Small intestine (tissue), 7 donors: ENCODE measurements at regions not wholly inside any gene's neighbourhood (a gene's known extent, or its start where the extent isn't known, plus 50 kb on each side); places are given as distances from the start of the nearest gene placed in this dataset.
"Not testable (repeated sequence)": the region's sequence is repeated elsewhere in the genome, so short reads cannot be mapped to it uniquely, and the experiment has no call there.

Experiments used
- DNase-seq, 2 donors: peaks; one replicate each; pipeline versions ENCODE4 v3.0.0 to v3.0.0-alpha.2; 2013
- FAIRE-seq: peaks from 2 replicates; lab custom pipeline; 2012; peaks lifted over from hg19 to GRCh38; lab: Jason Lieb, UNC
- H3K27ac ChIP-seq, 3 donors: one replicate each; pipeline ENCODE4 v1.5.1; 2013; ENCODE audit warnings: low read length in 2 of 3, mild to moderate bottlenecking in 2 of 3, control low read depth in 1 of 3, inconsistent platforms in 1 of 3, low read depth in 1 of 3, moderate library complexity in 1 of 3
- H3K27me3 ChIP-seq, 3 donors: one replicate each; pipeline ENCODE4 v1.6.1; 2013; ENCODE audit warnings: low read length in 3 of 3, inconsistent platforms in 1 of 3; ENCODE audit not compliant: control insufficient read depth in 3 of 3, insufficient read depth in 3 of 3
- H3K36me3 ChIP-seq, 3 donors: one replicate each; pipeline ENCODE4 v1.6.1; 2013; ENCODE audit warnings: low read length in 3 of 3, inconsistent platforms in 1 of 3, low read depth in 1 of 3, mild to moderate bottlenecking in 1 of 3, moderate library complexity in 1 of 3; ENCODE audit not compliant: control insufficient read depth in 3 of 3, insufficient read depth in 2 of 3
- H3K4me1 ChIP-seq, 3 donors: one replicate each; pipeline ENCODE4 v1.6.1; 2013; ENCODE audit warnings: low read length in 2 of 3, inconsistent platforms in 1 of 3, low read depth in 1 of 3, mild to moderate bottlenecking in 1 of 3, moderate library complexity in 1 of 3; ENCODE audit not compliant: control insufficient read depth in 3 of 3, insufficient read depth in 2 of 3
- H3K4me3 ChIP-seq, 3 donors: one replicate each; pipeline ENCODE4 v1.5.1; 2013; ENCODE audit warnings: low read length in 3 of 3, control low read depth in 1 of 3, inconsistent platforms in 1 of 3, low read depth in 1 of 3, mild to moderate bottlenecking in 1 of 3, moderate library complexity in 1 of 3
- H3K9me3 ChIP-seq, 2 donors: one replicate each; pipeline ENCODE4 v1.6.1; 2013; ENCODE audit warnings: low read depth in 1 of 2, low read length in 1 of 2; ENCODE audit not compliant: control insufficient read depth in 2 of 2, insufficient read depth in 1 of 2
- WGBS, 3 donors: extraction: QIAGEN DNeasy Blood & Tissue Kit; methylation state at CpG; one replicate each; pipeline ENCODE4 v1.1.7; 2013; 5-methylcytosine and 5-hydroxymethylcytosine counted together
- donor health status: healthy with polysubstance abuse.
- donor health status: control.
- donor health status: control.
- donor health status: Bipolar disorder and iron deficiency.
- donor health status: healthy.

- FAIRE-seq = no peak
- Histone ChIP-seq H3K36me3 (no peaks in the 10 kb centered on the region), H3K4me3 (no peak overlapping the region), H3K27ac (no peak overlapping the region), H3K4me1 (no peaks in the 10 kb centered on the region), H3K27me3 (no peaks in the 10 kb centered on the region), H3K9me3 (peaks cover 0 to 1% of the 10 kb centered on the region in 2 donors)
- DNase-seq = peak in 1 of 2 donors; percentile 73
- 24 to 48% (median 40%) methylated on average over 8 of the region's 8 CpGs for WGBS, 3 donors
Observed at GRCh38 chr19:20367811-20368294, 197.7 kb downstream of the ZNF737 start.

GRCh38 chr19:20365146-20365545, 198.1 kb downstream of the ZNF486 start:
- no peaks in the 10 kb centered on the region for H3K27me3 ChIP-seq
- FAIRE-seq (no peak), DNase-seq (no peak)
- H3K4me1 ChIP-seq = no peaks in the 10 kb centered on the region
- no peak overlapping the region for H3K4me3 ChIP-seq
- H3K27ac ChIP-seq = no peak overlapping the region
- 53 to 66% (median 56%) methylated on average over 6 of the region's 6 CpGs for WGBS, 3 donors
- peaks cover 0 to 1% of the 10 kb centered on the region in 2 donors for H3K9me3 ChIP-seq
- H3K36me3 ChIP-seq = no peaks in the 10 kb centered on the region

- Histone ChIP-seq H3K36me3 (no peaks in the 10 kb centered on the region), H3K27ac (no peak overlapping the region), H3K4me3 (no peak overlapping the region), H3K9me3 (peaks cover 0 to 2% of the 10 kb centered on the region in 2 donors), H3K27me3 (no peaks in the 10 kb centered on the region), H3K4me1 (no peaks in the 10 kb centered on the region)
- DNase-seq (no peak), FAIRE-seq (no peak)
- 64 to 73% (median 67%) methylated on average over 11 of the region's 11 CpGs for WGBS, 3 donors
Observed at GRCh38 chr19:20359933-20360720, 193.1 kb downstream of the ZNF486 start.

GRCh38 chr19:20358841-20359465, 191.9 kb downstream of the ZNF486 start:
- not testable (repeated sequence) for FAIRE-seq, DNase-seq

GRCh38 chr19:20357921-20358320, 190.9 kb downstream of the ZNF486 start:
- Histone ChIP-seq H3K4me3 (no peak overlapping the region), H3K27ac (no peak overlapping the region), H3K4me1 (no peaks in the 10 kb centered on the region), H3K9me3 (peaks cover 0 to 2% of the 10 kb centered on the region in 2 donors), H3K27me3 (no peaks in the 10 kb centered on the region), H3K36me3 (no peaks in the 10 kb centered on the region)
- 77 to 81% (median 79%) methylated on average over 6 of the region's 6 CpGs for WGBS, 3 donors
- FAIRE-seq = no peak
- no peak for DNase-seq

More at GRCh38 chr19:20358841-20359465, 191.9 kb downstream of the ZNF486 start:
- not testable (repeated sequence) for H3K36me3 ChIP-seq, H3K27ac ChIP-seq, H3K4me3 ChIP-seq, H3K9me3 ChIP-seq, H3K4me1 ChIP-seq, H3K27me3 ChIP-seq
- WGBS, 3 donors = 78 to 86% (median 78%) methylated on average over 7 of the region's 7 CpGs

GRCh38 chr19:20351244-20351643, 184.2 kb downstream of the ZNF486 start:
- H3K9me3 ChIP-seq = peaks cover 0 to 2% of the 10 kb centered on the region in 2 donors
- H3K27me3 ChIP-seq = no peaks in the 10 kb centered on the region
- no peak for DNase-seq
- no peaks in the 10 kb centered on the region for H3K36me3 ChIP-seq
- no peaks in the 10 kb centered on the region for H3K4me1 ChIP-seq
- H3K4me3 ChIP-seq = no peak overlapping the region
- FAIRE-seq = no peak
- no peak overlapping the region for H3K27ac ChIP-seq

- no peak for DNase-seq
- 78 to 90% (median 81%) methylated on average over 2 of the region's 2 CpGs for WGBS, 3 donors
- no peaks in the 10 kb centered on the region for H3K36me3 ChIP-seq
- H3K9me3 ChIP-seq = no peaks in the 10 kb centered on the region
- no peaks in the 10 kb centered on the region for H3K27me3 ChIP-seq
- H3K4me1 ChIP-seq = no peaks in the 10 kb centered on the region
- no peak for FAIRE-seq
- no peak overlapping the region for H3K4me3 ChIP-seq
- H3K27ac ChIP-seq = no peak overlapping the region
Observed at GRCh38 chr19:20349206-20349605, 182.2 kb downstream of the ZNF486 start.

GRCh38 chr19:20339444-20339843, 172.4 kb downstream of the ZNF486 start:
- H3K27me3 ChIP-seq = no peaks in the 10 kb centered on the region
- no peaks in the 10 kb centered on the region for H3K36me3 ChIP-seq
- H3K4me1 ChIP-seq = no peaks in the 10 kb centered on the region
- DNase-seq (no peak), FAIRE-seq (no peak)
- WGBS, 3 donors = 93% methylated on average over 4 of the region's 4 CpGs
- H3K9me3 ChIP-seq = no peaks in the 10 kb centered on the region
- no peak overlapping the region for H3K27ac ChIP-seq
- no peak overlapping the region for H3K4me3 ChIP-seq
